Osteocyte (in vitro differentiated cells): ENCODE measurements at regions not wholly inside any gene's neighbourhood (a gene's known extent, or its start where the extent isn't known, plus 50 kb on each side); places are given as distances from the start of the nearest gene placed in this dataset.

Experiments
- DNase-seq: peaks from one replicate; pipeline ENCODE4 v3.0.0; 2021; ENCODE audit warnings: mixed read lengths; ENCODE audit not compliant: unreplicated experiment; ENCODE audit errors: extremely low spot score
- H3K27ac Mint-ChIP-seq: one replicate; pipeline ENCODE4 v1.8.0; 2021; ENCODE audit warnings: mild to moderate bottlenecking, mixed read lengths; ENCODE audit not compliant: unreplicated experiment
- H3K27me3 Mint-ChIP-seq: one replicate; pipeline ENCODE4 v1.8.0; 2021; ENCODE audit warnings: mixed read lengths; ENCODE audit not compliant: unreplicated experiment
- H3K36me3 Mint-ChIP-seq: one replicate; pipeline ENCODE4 v1.8.0; 2021; ENCODE audit warnings: mixed read lengths; ENCODE audit not compliant: unreplicated experiment
- H3K4me1 Mint-ChIP-seq: one replicate; pipeline ENCODE4 v1.8.0; 2021; ENCODE audit warnings: mixed read lengths; ENCODE audit not compliant: unreplicated experiment
- H3K4me3 Mint-ChIP-seq: one replicate; pipeline ENCODE4 v1.8.0; 2021; ENCODE audit warnings: mild to moderate bottlenecking, moderate library complexity, mixed read lengths; ENCODE audit not compliant: unreplicated experiment
- H3K9me3 Mint-ChIP-seq: one replicate; pipeline ENCODE4 v1.8.0; 2021; ENCODE audit warnings: mixed read lengths; ENCODE audit not compliant: unreplicated experiment
- TF ChIP-seq, protein P1 (sequence below): fragments of 200-600 bp; sonication (generic); IDR thresholded peaks from 2 replicates; pipeline ENCODE4 v1.5.0; 2021; ENCODE audit warnings: antibody characterized with exemption, mild to moderate bottlenecking, moderate library complexity

DNA sequence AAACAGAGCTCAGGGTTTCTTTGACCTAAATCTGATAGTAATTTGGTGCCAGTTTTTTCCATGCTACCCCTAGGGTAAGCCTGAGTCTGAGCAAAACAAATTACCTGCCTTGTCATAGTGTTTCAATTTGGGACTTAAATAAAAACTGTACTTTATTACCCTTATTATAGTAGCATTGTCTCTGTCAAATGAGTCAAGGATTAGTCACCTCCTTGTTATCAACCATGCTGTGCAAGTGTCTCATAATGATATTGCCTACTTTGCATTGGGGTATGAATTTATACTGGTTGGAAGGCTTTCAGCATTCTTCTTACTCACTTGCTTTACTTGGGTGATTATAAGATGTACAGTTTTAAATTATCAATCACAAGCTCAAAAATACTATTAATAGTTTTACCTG lies 380.0 kb downstream of the LRFN5 start:
- DNase-seq = no peak
- Mint-ChIP-seq H3K36me3 (no peaks in the 10 kb centered on the region), H3K4me3 (no peak overlapping the region), H3K4me1 (no peaks in the 10 kb centered on the region), H3K9me3 (no peaks in the 10 kb centered on the region), H3K27ac (no peak overlapping the region), H3K27me3 (peaks cover 3% of the 10 kb centered on the region)
- TF ChIP-seq, protein P1, sequence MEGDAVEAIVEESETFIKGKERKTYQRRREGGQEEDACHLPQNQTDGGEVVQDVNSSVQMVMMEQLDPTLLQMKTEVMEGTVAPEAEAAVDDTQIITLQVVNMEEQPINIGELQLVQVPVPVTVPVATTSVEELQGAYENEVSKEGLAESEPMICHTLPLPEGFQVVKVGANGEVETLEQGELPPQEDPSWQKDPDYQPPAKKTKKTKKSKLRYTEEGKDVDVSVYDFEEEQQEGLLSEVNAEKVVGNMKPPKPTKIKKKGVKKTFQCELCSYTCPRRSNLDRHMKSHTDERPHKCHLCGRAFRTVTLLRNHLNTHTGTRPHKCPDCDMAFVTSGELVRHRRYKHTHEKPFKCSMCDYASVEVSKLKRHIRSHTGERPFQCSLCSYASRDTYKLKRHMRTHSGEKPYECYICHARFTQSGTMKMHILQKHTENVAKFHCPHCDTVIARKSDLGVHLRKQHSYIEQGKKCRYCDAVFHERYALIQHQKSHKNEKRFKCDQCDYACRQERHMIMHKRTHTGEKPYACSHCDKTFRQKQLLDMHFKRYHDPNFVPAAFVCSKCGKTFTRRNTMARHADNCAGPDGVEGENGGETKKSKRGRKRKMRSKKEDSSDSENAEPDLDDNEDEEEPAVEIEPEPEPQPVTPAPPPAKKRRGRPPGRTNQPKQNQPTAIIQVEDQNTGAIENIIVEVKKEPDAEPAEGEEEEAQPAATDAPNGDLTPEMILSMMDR = no peak

DNA sequence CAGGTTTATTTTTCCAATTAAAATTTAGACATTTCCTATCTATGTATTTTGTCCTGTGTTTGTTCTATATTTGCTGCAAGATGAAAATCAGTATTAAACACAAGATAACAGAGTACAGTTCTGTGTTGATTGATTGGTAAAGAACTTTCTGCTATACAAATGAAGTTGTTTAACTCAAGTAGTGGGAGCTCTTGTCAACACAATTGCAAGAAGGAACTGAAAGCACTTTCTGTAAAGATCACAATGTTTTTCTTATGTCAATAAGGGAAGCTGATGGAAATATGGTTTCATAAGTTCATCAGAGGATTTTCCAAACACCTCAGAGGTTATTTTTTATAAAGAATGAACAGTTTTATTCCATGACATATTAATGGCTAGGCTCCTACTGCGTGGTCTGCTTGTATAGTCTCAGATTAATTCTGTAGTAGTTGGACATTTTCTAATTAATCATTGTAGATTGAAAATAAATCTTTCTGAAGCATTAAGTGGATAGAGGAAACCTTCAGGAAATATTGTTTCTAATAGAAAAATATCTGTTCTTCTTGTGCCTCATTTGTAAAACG lies 379.5 kb downstream of the LRFN5 start:
- no peak overlapping the region for H3K4me3 Mint-ChIP-seq
- no peaks in the 10 kb centered on the region for H3K9me3 Mint-ChIP-seq
- H3K27me3 Mint-ChIP-seq = peaks cover 3% of the 10 kb centered on the region
- DNase-seq = no peak
- TF ChIP-seq, protein P1 = no peak
- H3K36me3 Mint-ChIP-seq = no peaks in the 10 kb centered on the region
- H3K27ac Mint-ChIP-seq = no peak overlapping the region
- H3K4me1 Mint-ChIP-seq = no peaks in the 10 kb centered on the region

DNA sequence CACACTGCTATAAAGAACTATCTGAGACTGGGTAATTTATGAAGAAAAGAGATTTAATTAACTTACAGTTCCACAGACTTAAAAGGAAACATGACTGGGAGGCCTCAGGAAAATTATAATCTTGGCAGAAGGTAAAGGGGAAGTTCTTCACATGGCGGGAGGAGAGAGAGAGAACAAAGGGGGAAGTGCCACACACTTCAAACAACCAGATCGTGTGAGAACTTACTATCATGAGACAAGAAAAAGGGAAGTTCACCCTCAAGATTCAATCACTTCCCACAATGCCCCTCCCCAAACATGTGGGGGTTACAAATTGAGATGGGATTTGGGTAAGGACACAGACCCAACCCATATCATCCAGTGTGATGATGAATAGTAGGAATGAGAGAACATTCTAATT lies 366.5 kb downstream of the LRFN5 start:
- H3K4me1 Mint-ChIP-seq = no peaks in the 10 kb centered on the region
- H3K27ac Mint-ChIP-seq = no peak overlapping the region
- TF ChIP-seq, protein P1 = no peak
- H3K9me3 Mint-ChIP-seq = peaks cover 19% of the 10 kb centered on the region
- H3K27me3 Mint-ChIP-seq = no peaks in the 10 kb centered on the region
- H3K4me3 Mint-ChIP-seq = no peak overlapping the region
- no peak for DNase-seq
- no peaks in the 10 kb centered on the region for H3K36me3 Mint-ChIP-seq

DNA sequence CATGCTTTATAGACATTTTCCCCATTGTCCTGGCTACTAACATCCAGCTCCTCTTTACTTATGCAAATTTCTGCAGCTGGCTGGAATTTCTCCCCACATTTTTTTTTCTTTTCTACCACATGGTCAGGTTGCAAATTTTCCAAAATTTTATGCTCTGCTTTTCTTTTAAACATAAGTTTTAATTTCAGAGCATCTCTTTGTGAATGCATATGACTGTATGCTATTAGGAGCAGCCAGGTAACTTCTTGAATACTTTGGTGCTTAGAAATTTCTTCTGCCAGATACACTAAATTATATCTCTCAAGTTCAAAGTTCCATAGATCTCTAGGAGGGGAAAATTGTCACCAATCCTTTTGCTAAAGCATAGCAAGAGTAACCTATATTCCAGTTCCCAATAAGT lies 365.9 kb downstream of the LRFN5 start:
- Mint-ChIP-seq H3K27ac (no peak overlapping the region), H3K9me3 (peaks cover 19% of the 10 kb centered on the region), H3K27me3 (no peaks in the 10 kb centered on the region), H3K4me1 (no peaks in the 10 kb centered on the region), H3K36me3 (no peaks in the 10 kb centered on the region), H3K4me3 (no peak overlapping the region)
- DNase-seq = no peak
- TF ChIP-seq, protein P1 = no peak

DNA sequence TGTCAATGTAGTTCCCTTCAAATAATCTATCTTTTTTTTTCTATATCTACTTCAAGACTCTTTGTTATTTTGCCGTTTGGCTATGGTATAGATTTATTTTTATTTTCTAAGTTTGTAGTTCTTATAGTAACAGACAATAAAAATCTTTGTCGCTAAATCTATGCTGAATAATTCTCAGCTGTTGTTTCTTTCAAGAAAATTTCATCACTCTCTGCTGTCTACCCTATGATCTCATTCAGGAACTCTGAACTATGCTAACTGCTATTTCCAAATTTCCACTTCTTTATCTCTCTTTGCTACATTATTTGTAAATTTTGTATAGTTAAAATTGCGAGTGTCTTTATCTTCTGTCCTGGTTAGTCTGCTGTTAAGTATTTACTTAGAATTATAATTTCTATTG lies 353.6 kb downstream of the LRFN5 start:
- Mint-ChIP-seq H3K4me3 (no peak overlapping the region), H3K27ac (no peak overlapping the region)

More for the DNA sequence above, 353.6 kb downstream of the LRFN5 start:
- Mint-ChIP-seq H3K36me3 (no peaks in the 10 kb centered on the region), H3K27me3 (no peaks in the 10 kb centered on the region), H3K4me1 (no peaks in the 10 kb centered on the region), H3K9me3 (peaks cover 7% of the 10 kb centered on the region)
- TF ChIP-seq, protein P1 = no peak
- no peak for DNase-seq
